ENCODE measurements at regions not wholly inside any gene's neighbourhood (a gene's known extent, or its start where the extent isn't known, plus 50 kb on each side); places are given as distances from the start of the nearest gene placed in this dataset.
"Not testable (repeated sequence)": the region's sequence is repeated elsewhere in the genome, so short reads cannot be mapped to it uniquely, and the experiment has no call there.

- not testable (repeated sequence) for DNase-seq (ENCODE audit: low read depth); H3K4me3 ChIP-seq (ENCODE audit: low read length)
Observed at GRCh38 chr9:138211070-138211469, 333.5 kb downstream of the CACNA1B start.

GRCh38 chr9:138211544-138212219 is 334.1 kb downstream of the CACNA1B start:
- not testable (repeated sequence) for H3K4me3 ChIP-seq (ENCODE audit: low read length); DNase-seq (ENCODE audit: low read depth)
- TF ChIP-seq CTCF (conservative IDR thresholded peaks at IDR 0.05; ENCODE audit: low read depth, low read length): peak; percentile 40

GRCh38 chr9:138212811-138213210 is 335.2 kb downstream of the CACNA1B start:
- not testable (repeated sequence) for H3K4me3 ChIP-seq (ENCODE audit: low read length); DNase-seq (ENCODE audit: low read depth)

GRCh38 chr9:138213748-138214147 is 336.2 kb downstream of the CACNA1B start:
- not testable (repeated sequence) for DNase-seq (ENCODE audit: low read depth)

GRCh38 chr9:138214548-138214947 is 337.0 kb downstream of the CACNA1B start:
- not testable (repeated sequence) for DNase-seq (ENCODE audit: low read depth); H3K4me3 ChIP-seq (ENCODE audit: low read length)

More at GRCh38 chr9:138213748-138214147, 336.2 kb downstream of the CACNA1B start:
- not testable (repeated sequence) for H3K4me3 ChIP-seq (ENCODE audit: low read length)

- not testable (repeated sequence) for DNase-seq (ENCODE audit: low read depth); H3K4me3 ChIP-seq (ENCODE audit: low read length)
Observed at GRCh38 chr9:138215588-138215987, 338.0 kb downstream of the CACNA1B start.

GRCh38 chr9:138216817-138217216 is 339.2 kb downstream of the CACNA1B start:
- DNase-seq (ENCODE audit: low read depth); H3K4me3 ChIP-seq (ENCODE audit: low read length): not testable (repeated sequence)

GRCh38 chr9:138217284-138217850 is 339.8 kb downstream of the CACNA1B start:
- not testable (repeated sequence) for DNase-seq (ENCODE audit: low read depth)

GRCh38 chr9:138219249-138219648 is 341.7 kb downstream of the CACNA1B start:
- DNase-seq (ENCODE audit: low read depth): not testable (repeated sequence)

More at GRCh38 chr9:138217284-138217850, 339.8 kb downstream of the CACNA1B start:
- H3K4me3 ChIP-seq (ENCODE audit: low read length): not testable (repeated sequence)

GRCh38 chr9:138221446-138222054 is 344.0 kb downstream of the CACNA1B start:
- DNase-seq (ENCODE audit: low read depth): not testable (repeated sequence)

More at GRCh38 chr9:138219249-138219648, 341.7 kb downstream of the CACNA1B start:
- H3K4me3 ChIP-seq (ENCODE audit: low read length): not testable (repeated sequence)

GRCh38 chr9:138237099-138237498 is 359.5 kb downstream of the CACNA1B start:
- not testable (repeated sequence) for DNase-seq (ENCODE audit: low read depth); H3K4me3 ChIP-seq (ENCODE audit: low read length)

More at GRCh38 chr9:138221446-138222054, 344.0 kb downstream of the CACNA1B start:
- not testable (repeated sequence) for H3K4me3 ChIP-seq (ENCODE audit: low read length)

GRCh38 chr9:138282903-138283302 is 405.3 kb downstream of the CACNA1B start:
- not testable (repeated sequence) for H3K4me3 ChIP-seq (ENCODE audit: low read length); DNase-seq (ENCODE audit: low read depth)

All from retinal pigment epithelial cell (primary cell).